ENCODE measurements at regions not wholly inside any gene's neighbourhood (a gene's known extent, or its start where the extent isn't known, plus 50 kb on each side); places are given as distances from the start of the nearest gene placed in this dataset.

GRCh38 chr7:21326241-21326640 is 101.6 kb upstream of the SP4 start:
- no peak overlapping the region for H3K4me3 ChIP-seq (ENCODE audit: low read depth in 1 of 2, low read length in 2 of 2)
- H2AFZ ChIP-seq (ENCODE audit: low read depth, low read length), result no peak overlapping the region
- TF ChIP-seq CTCF (IDR thresholded peaks at IDR 0.05; ENCODE audit: borderline replicate concordance, extremely low read depth, low read length, poor library complexity, severe bottlenecking) (no peak), EZH2 (IDR thresholded peaks at IDR 0.05; ENCODE audit: borderline replicate concordance, low read depth, low read length, severe bottlenecking) (no peak)
- H3K79me2 ChIP-seq (ENCODE audit: insufficient read depth, low read length), result no peaks in the 10 kb centered on the region
- H3K9me3 ChIP-seq (ENCODE audit: insufficient read depth, low read length, severe bottlenecking), result no peaks in the 10 kb centered on the region
- H3K36me3 ChIP-seq (ENCODE audit: insufficient read depth, low read length), result no peaks in the 10 kb centered on the region
- no peak overlapping the region for H3K27ac ChIP-seq (ENCODE audit: low read length)
- DNase-seq (no peak), ATAC-seq (ENCODE audit: insufficient read depth, low read depth) (no peak)
- H4K20me1 ChIP-seq (ENCODE audit: insufficient read depth, low read length), result no peaks in the 10 kb centered on the region
- H3K4me1 ChIP-seq (ENCODE audit: insufficient read depth, low read length), result no peaks in the 10 kb centered on the region
- no peaks in the 10 kb centered on the region for H3K27me3 ChIP-seq (ENCODE audit: insufficient read depth, low read length, poor library complexity)
- no peak overlapping the region for H3K4me2 ChIP-seq (ENCODE audit: insufficient read depth, low read length)
- no peak overlapping the region for H3K9ac ChIP-seq (ENCODE audit: low read depth, low read length)

GRCh38 chr7:21326921-21327320 is 101.0 kb upstream of the SP4 start:
- no peak overlapping the region for H3K27ac ChIP-seq (ENCODE audit: low read length)
- DNase-seq (no peak), ATAC-seq (ENCODE audit: insufficient read depth, low read depth) (no peak)
- no peak overlapping the region for H3K4me2 ChIP-seq (ENCODE audit: insufficient read depth, low read length)
- no peaks in the 10 kb centered on the region for H3K9me3 ChIP-seq (ENCODE audit: insufficient read depth, low read length, severe bottlenecking)
- H3K9ac ChIP-seq (ENCODE audit: low read depth, low read length), result no peak overlapping the region
- TF ChIP-seq EZH2 (IDR thresholded peaks at IDR 0.05; ENCODE audit: borderline replicate concordance, low read depth, low read length, severe bottlenecking) (no peak), CTCF (IDR thresholded peaks at IDR 0.05; ENCODE audit: borderline replicate concordance, extremely low read depth, low read length, poor library complexity, severe bottlenecking) (no peak)
- no peaks in the 10 kb centered on the region for H3K4me1 ChIP-seq (ENCODE audit: insufficient read depth, low read length)
- H2AFZ ChIP-seq (ENCODE audit: low read depth, low read length), result no peak overlapping the region
- no peak overlapping the region for H3K4me3 ChIP-seq (ENCODE audit: low read depth in 1 of 2, low read length in 2 of 2)
- H3K27me3 ChIP-seq (ENCODE audit: insufficient read depth, low read length, poor library complexity), result no peaks in the 10 kb centered on the region
- no peaks in the 10 kb centered on the region for H3K79me2 ChIP-seq (ENCODE audit: insufficient read depth, low read length)
- no peaks in the 10 kb centered on the region for H4K20me1 ChIP-seq (ENCODE audit: insufficient read depth, low read length)
- no peaks in the 10 kb centered on the region for H3K36me3 ChIP-seq (ENCODE audit: insufficient read depth, low read length)

- Histone ChIP-seq H2AFZ (ENCODE audit: low read depth, low read length) (no peak overlapping the region), H3K27ac (ENCODE audit: low read length) (no peak overlapping the region), H3K27me3 (ENCODE audit: insufficient read depth, low read length, poor library complexity) (no peaks in the 10 kb centered on the region), H3K4me2 (ENCODE audit: insufficient read depth, low read length) (no peak overlapping the region), H3K9me3 (ENCODE audit: insufficient read depth, low read length, severe bottlenecking) (no peaks in the 10 kb centered on the region), H3K36me3 (ENCODE audit: insufficient read depth, low read length) (no peaks in the 10 kb centered on the region), H4K20me1 (ENCODE audit: insufficient read depth, low read length) (no peaks in the 10 kb centered on the region), H3K4me3 (ENCODE audit: low read depth in 1 of 2, low read length in 2 of 2) (no peak overlapping the region), H3K4me1 (ENCODE audit: insufficient read depth, low read length) (no peaks in the 10 kb centered on the region), H3K79me2 (ENCODE audit: insufficient read depth, low read length) (no peaks in the 10 kb centered on the region), H3K9ac (ENCODE audit: low read depth, low read length) (no peak overlapping the region)
- no peak for TF ChIP-seq CTCF (IDR thresholded peaks at IDR 0.05; ENCODE audit: borderline replicate concordance, extremely low read depth, low read length, poor library complexity, severe bottlenecking)
- no peak for TF ChIP-seq EZH2 (IDR thresholded peaks at IDR 0.05; ENCODE audit: borderline replicate concordance, low read depth, low read length, severe bottlenecking)
- no peak for ATAC-seq (ENCODE audit: insufficient read depth, low read depth)
- DNase-seq, result no peak
These were observed 100.2 kb upstream of the SP4 start for GRCh38 chr7:21327422-21328409.

All from DND-41 (cell line).